T-helper 2 cell treated with Interferon-gamma antibody and Interleukin-4, amounts not matched to agents 5 μg/mL and 100 μg/mL, for 36 hours (primary cell): ENCODE measurements at regions not wholly inside any gene's neighbourhood (a gene's known extent, or its start where the extent isn't known, plus 50 kb on each side); places are given as distances from the start of the nearest gene placed in this dataset.

Experiments
- DNase-seq: peaks from one replicate; pipeline ENCODE4 v3.0.0; 2021; ENCODE audit warnings: low spot score
- H3K27ac Mint-ChIP-seq: one replicate; pipeline ENCODE4 v1.8.0; 2021; ENCODE audit warnings: mild to moderate bottlenecking, mixed read lengths
- H3K27me3 Mint-ChIP-seq: one replicate; pipeline ENCODE4 v1.8.0; 2021; ENCODE audit warnings: low read depth, mixed read lengths
- H3K36me3 Mint-ChIP-seq: one replicate; pipeline ENCODE4 v1.8.0; 2021; ENCODE audit warnings: low read depth, mixed read lengths
- H3K4me1 Mint-ChIP-seq: one replicate; pipeline ENCODE4 v1.8.0; 2021; ENCODE audit warnings: low read depth, mixed read lengths
- H3K4me3 Mint-ChIP-seq: one replicate; pipeline ENCODE4 v1.8.0; 2022; ENCODE audit warnings: mild to moderate bottlenecking, moderate library complexity, mixed read lengths
- H3K9me3 Mint-ChIP-seq: one replicate; pipeline ENCODE4 v1.8.0; 2021; ENCODE audit warnings: mixed read lengths

DNA sequence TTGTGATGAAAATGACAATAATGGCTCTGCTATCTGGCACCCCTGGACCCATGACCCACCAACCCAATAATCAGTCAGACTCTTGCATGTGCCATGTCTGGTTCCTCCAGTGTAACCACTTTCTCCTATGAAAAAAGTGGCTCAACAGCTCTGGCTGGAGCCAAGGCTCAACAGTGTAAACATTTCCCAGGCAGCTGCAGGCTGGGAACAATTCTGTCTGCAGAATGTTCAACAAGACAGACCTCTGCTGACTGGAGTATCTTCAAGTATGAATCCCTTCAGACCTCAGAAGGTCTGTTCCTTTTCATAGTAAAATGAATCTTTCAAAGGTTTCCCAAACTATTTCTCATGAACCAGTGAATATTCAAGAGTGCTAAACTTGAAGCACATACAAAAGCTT is 410.1 kb upstream of the HTR2A start:
- no peak for DNase-seq
- peaks cover 7% of the 10 kb centered on the region for H3K9me3 Mint-ChIP-seq

DNA sequence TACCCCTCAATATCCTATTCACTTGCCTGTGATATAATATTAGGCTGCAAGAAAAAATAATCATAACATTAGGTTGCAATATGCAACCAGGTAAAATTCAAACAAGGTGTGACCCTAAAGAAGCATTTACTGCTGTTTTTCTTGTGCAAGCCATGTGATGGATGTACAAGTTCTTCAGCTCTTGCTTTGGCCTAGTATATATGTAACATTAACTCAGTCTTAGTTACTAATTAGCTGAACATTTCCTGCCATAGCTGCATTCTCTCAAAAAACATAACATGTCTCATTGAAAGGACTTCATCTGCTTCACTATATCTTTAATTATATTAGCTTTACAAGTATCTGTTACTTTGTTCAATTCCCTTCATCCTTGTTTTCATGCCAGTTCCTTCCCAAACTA is 406.8 kb upstream of the HTR2A start:
- no peak overlapping the region for H3K4me3 Mint-ChIP-seq
- no peaks in the 10 kb centered on the region for H3K27me3 Mint-ChIP-seq
- DNase-seq: no peak
- H3K27ac Mint-ChIP-seq: no peak overlapping the region
- no peaks in the 10 kb centered on the region for H3K36me3 Mint-ChIP-seq
- H3K9me3 Mint-ChIP-seq: no peaks in the 10 kb centered on the region
- H3K4me1 Mint-ChIP-seq: no peaks in the 10 kb centered on the region

More for the DNA sequence above, 410.1 kb upstream of the HTR2A start:
- no peak overlapping the region for H3K27ac Mint-ChIP-seq
- no peak overlapping the region for H3K4me3 Mint-ChIP-seq
- no peaks in the 10 kb centered on the region for H3K27me3 Mint-ChIP-seq
- no peaks in the 10 kb centered on the region for H3K4me1 Mint-ChIP-seq
- H3K36me3 Mint-ChIP-seq: no peaks in the 10 kb centered on the region

GRCh38 chr13:47299304-47299703 is 402.5 kb upstream of the HTR2A start:
- Mint-ChIP-seq H3K4me3 (no peak overlapping the region), H3K27ac (no peak overlapping the region), H3K4me1 (no peaks in the 10 kb centered on the region), H3K36me3 (no peaks in the 10 kb centered on the region), H3K9me3 (peaks cover 7% of the 10 kb centered on the region), H3K27me3 (no peaks in the 10 kb centered on the region)
- no peak for DNase-seq

DNA sequence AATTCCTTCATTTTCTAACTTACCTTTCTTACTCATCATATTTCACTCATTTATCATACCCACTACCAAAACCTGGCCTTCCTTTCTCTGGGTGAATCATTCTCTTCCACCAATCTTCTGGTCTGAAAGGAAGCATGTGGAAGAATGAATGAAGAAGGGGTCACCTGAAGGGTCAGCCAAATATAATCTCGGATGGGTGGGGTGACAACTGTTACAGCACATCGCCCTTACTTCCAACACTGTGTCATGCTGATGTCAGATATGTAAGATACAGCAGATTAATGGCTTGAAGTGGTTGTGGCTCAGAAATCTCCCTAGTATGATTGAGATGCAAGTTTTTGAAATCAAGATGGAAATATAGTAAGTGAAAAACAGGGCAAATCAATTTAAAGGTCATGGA is 401.7 kb upstream of the HTR2A start:
- no peak overlapping the region for H3K4me3 Mint-ChIP-seq
- H3K4me1 Mint-ChIP-seq: no peaks in the 10 kb centered on the region
- H3K27ac Mint-ChIP-seq: no peak overlapping the region
- H3K36me3 Mint-ChIP-seq: no peaks in the 10 kb centered on the region
- no peak for DNase-seq
- no peaks in the 10 kb centered on the region for H3K27me3 Mint-ChIP-seq
- H3K9me3 Mint-ChIP-seq: peaks cover 7% of the 10 kb centered on the region

DNA sequence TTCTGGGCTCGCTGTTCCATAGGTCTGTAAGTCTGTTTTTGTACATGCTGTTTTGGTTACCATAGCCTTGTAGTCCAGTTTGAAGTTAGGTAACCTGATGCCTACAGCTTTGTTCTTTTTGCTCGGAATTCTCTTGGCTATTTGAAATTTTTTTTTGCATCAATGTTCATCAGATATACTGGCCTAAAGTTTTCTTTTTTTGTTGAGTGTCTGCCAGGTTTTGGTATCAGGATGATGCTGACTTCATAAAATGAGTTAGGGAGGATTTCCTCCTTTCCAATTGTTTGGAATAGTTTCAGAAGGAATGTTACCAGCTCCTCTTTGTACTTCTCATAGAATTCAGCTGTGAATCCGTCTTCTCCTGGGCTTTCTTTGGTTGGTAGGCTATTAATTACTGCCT is 397.8 kb upstream of the HTR2A start:
- Mint-ChIP-seq H3K4me1 (no peaks in the 10 kb centered on the region), H3K27ac (no peak overlapping the region), H3K36me3 (no peaks in the 10 kb centered on the region), H3K9me3 (peaks cover 7% of the 10 kb centered on the region), H3K27me3 (no peaks in the 10 kb centered on the region), H3K4me3 (no peak overlapping the region)
- no peak for DNase-seq

GRCh38 chr13:47291107-47291656 is 394.3 kb upstream of the HTR2A start:
- no peak overlapping the region for H3K4me3 Mint-ChIP-seq
- H3K27me3 Mint-ChIP-seq: no peaks in the 10 kb centered on the region
- H3K36me3 Mint-ChIP-seq: no peaks in the 10 kb centered on the region
- no peak overlapping the region for H3K27ac Mint-ChIP-seq
- peaks cover 7% of the 10 kb centered on the region for H3K9me3 Mint-ChIP-seq
- no peaks in the 10 kb centered on the region for H3K4me1 Mint-ChIP-seq
- DNase-seq: no peak

- Mint-ChIP-seq H3K4me3 (no peak overlapping the region), H3K9me3 (no peaks in the 10 kb centered on the region), H3K36me3 (no peaks in the 10 kb centered on the region), H3K4me1 (no peaks in the 10 kb centered on the region), H3K27me3 (no peaks in the 10 kb centered on the region), H3K27ac (no peak overlapping the region)
- no peak for DNase-seq
Observed at GRCh38 chr13:47289567-47289966, 392.7 kb upstream of the HTR2A start.

DNA sequence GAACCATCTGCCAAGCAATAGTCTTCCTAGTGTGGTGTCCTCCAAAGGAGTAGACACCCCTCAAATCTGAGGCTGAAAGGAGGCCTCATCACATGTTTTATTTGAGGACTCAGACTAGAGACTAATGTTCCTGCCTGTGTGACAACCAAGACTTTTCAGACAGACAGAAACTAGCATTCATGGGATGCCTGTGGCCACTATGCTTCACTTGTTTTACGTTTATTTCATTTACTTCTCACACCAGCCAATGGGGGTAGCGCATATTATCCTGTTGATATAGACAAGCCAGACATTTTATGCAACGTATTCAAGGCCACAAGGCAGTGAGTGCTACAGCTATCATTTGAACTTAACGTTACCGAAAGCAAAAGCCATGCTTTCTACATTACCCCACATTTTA is 391.7 kb upstream of the HTR2A start:
- DNase-seq: no peak
- Mint-ChIP-seq H3K27ac (no peak overlapping the region), H3K4me3 (no peak overlapping the region), H3K27me3 (no peaks in the 10 kb centered on the region), H3K36me3 (no peaks in the 10 kb centered on the region), H3K9me3 (no peaks in the 10 kb centered on the region), H3K4me1 (no peaks in the 10 kb centered on the region)

GRCh38 chr13:47287291-47287751 is 390.5 kb upstream of the HTR2A start:
- Mint-ChIP-seq H3K4me3 (no peak overlapping the region), H3K27me3 (no peaks in the 10 kb centered on the region), H3K27ac (no peak overlapping the region), H3K9me3 (no peaks in the 10 kb centered on the region), H3K36me3 (no peaks in the 10 kb centered on the region), H3K4me1 (no peaks in the 10 kb centered on the region)
- no peak for DNase-seq

- Mint-ChIP-seq H3K4me3 (no peak overlapping the region), H3K4me1 (no peaks in the 10 kb centered on the region), H3K27ac (no peak overlapping the region), H3K9me3 (no peaks in the 10 kb centered on the region), H3K27me3 (no peaks in the 10 kb centered on the region), H3K36me3 (no peaks in the 10 kb centered on the region)
- no peak for DNase-seq
Observed at GRCh38 chr13:47281991-47282390, 385.1 kb upstream of the HTR2A start.

DNA sequence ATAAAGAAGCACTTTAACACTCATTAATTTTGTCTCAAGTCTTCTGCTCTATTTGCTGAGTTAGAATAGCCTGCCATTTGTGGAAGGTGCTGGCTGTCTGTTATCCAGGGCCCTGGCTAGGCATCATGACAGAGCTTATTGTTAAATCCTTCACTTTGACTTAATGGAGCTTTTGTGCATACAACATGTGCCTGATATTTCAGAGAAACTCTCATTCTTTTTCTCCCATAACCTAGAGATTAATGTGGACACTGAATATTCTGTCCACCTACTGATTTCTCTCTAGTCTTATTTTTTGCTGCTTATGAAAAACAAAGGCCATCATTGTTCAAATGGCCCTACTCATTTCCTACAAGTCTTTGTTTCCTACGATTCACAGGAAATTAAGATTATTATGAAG is 383.1 kb upstream of the HTR2A start:
- Mint-ChIP-seq H3K27me3 (no peaks in the 10 kb centered on the region), H3K36me3 (no peaks in the 10 kb centered on the region), H3K9me3 (no peaks in the 10 kb centered on the region), H3K4me1 (no peaks in the 10 kb centered on the region), H3K4me3 (no peak overlapping the region), H3K27ac (no peak overlapping the region)
- no peak for DNase-seq

- Mint-ChIP-seq H3K27ac (no peak overlapping the region), H3K4me3 (no peak overlapping the region), H3K27me3 (no peaks in the 10 kb centered on the region), H3K9me3 (no peaks in the 10 kb centered on the region), H3K36me3 (no peaks in the 10 kb centered on the region), H3K4me1 (no peaks in the 10 kb centered on the region)
- no peak for DNase-seq
Observed at GRCh38 chr13:47277774-47278173, 380.9 kb upstream of the HTR2A start.

- Mint-ChIP-seq H3K4me3 (no peak overlapping the region), H3K4me1 (no peaks in the 10 kb centered on the region), H3K27me3 (no peaks in the 10 kb centered on the region), H3K9me3 (no peaks in the 10 kb centered on the region), H3K27ac (no peak overlapping the region), H3K36me3 (no peaks in the 10 kb centered on the region)
- DNase-seq: no peak
Observed at GRCh38 chr13:47268270-47268669, 371.4 kb upstream of the HTR2A start.

DNA sequence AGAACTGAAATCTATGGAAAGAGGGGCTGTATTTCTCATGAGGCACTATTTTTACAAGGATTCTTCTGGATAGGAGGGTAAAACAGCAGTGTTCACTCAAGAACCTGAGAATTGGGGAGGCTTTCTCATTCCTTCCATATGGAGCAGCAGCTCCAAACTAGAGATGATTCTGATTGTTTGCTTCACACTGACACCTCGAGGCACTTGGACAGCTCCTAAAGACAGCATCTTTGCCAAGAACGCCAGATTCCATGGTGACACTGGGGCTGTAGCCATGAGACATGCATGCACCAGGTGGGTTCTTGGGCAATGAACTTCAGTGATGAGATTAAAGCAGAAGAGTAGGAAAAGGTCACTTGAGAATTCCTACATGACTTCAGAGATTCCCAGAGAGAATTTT is 361.5 kb upstream of the HTR2A start:
- Mint-ChIP-seq H3K9me3 (no peaks in the 10 kb centered on the region), H3K4me1 (no peaks in the 10 kb centered on the region), H3K27me3 (no peaks in the 10 kb centered on the region), H3K36me3 (no peaks in the 10 kb centered on the region), H3K27ac (no peak overlapping the region), H3K4me3 (no peak overlapping the region)
- DNase-seq: no peak

- H3K27me3 Mint-ChIP-seq: no peaks in the 10 kb centered on the region
- H3K4me3 Mint-ChIP-seq: no peak overlapping the region
- no peaks in the 10 kb centered on the region for H3K4me1 Mint-ChIP-seq
- no peaks in the 10 kb centered on the region for H3K36me3 Mint-ChIP-seq
- no peak for DNase-seq
- no peaks in the 10 kb centered on the region for H3K9me3 Mint-ChIP-seq
- H3K27ac Mint-ChIP-seq: no peak overlapping the region
Observed at GRCh38 chr13:47256618-47257017, 359.8 kb upstream of the HTR2A start.
